Esophagus muscularis mucosa (tissue), 4 donors: ENCODE measurements at regions not wholly inside any gene's neighbourhood (a gene's known extent, or its start where the extent isn't known, plus 50 kb on each side); places are given as distances from the start of the nearest gene placed in this dataset.

Experiments
- DNase-seq: peaks from one replicate; pipeline ENCODE4 v3.0.0-alpha.2; 2017; ENCODE audit errors: extremely low spot score
- H3K27ac ChIP-seq, 4 donors: fragments of 200-600 bp; sonication (generic); replicated peaks in 1 of 4; 1 replicate in 3 of 4; 2 replicates in 1 of 4; pipeline ENCODE4 v1.5.1; 2016 to 2019; ENCODE audit warnings: mild to moderate bottlenecking in 1 of 4
- H3K27me3 ChIP-seq, 4 donors: fragments of 200-600 bp; sonication (generic); one replicate each; pipeline versions ENCODE4 v1.5.1 to v1.6.0; 2016 to 2019
- H3K36me3 ChIP-seq, 4 donors: fragments of 200-600 bp; sonication (generic); one replicate each; pipeline ENCODE4 v1.5.1; 2016 to 2019
- H3K4me1 ChIP-seq, 4 donors: fragments of 200-600 bp; sonication (generic); one replicate each; pipeline ENCODE4 v1.5.1; 2016 to 2019
- H3K4me3 ChIP-seq, 4 donors: fragments of 200-600 bp; sonication (generic); 1 replicate in 2 of 4; 2 replicates in 2 of 4; pipeline ENCODE4 v1.5.1; 2016 to 2019; ENCODE audit warnings: mild to moderate bottlenecking in 4 of 4, moderate library complexity in 1 of 4
- H3K9me3 ChIP-seq, 4 donors: fragments of 200-600 bp; sonication (generic); 1 replicate in 3 of 4; 2 replicates in 1 of 4; pipeline ENCODE4 v1.5.1; 2016 to 2019
- EP300 ChIP-seq: sonication (generic); formaldehyde crosslinking; IDR thresholded peaks from one replicate; pipeline ENCODE4 v1.6.1; 2017; ENCODE audit warnings: antibody characterized with exemption
- POLR2A ChIP-seq: fragments of 450-650 bp; IDR thresholded peaks from one replicate; pipeline ENCODE4 v1.6.1; 2017; ENCODE audit warnings: antibody characterized with exemption, moderate library complexity, mild to moderate bottlenecking, low read depth
- POLR2AphosphoS5 ChIP-seq, 2 donors: sonication (generic); formaldehyde crosslinking; IDR thresholded peaks; one replicate each; pipeline ENCODE4 v1.6.1; 2017; ENCODE audit warnings: antibody characterized with exemption in 2 of 2
- whole genome bisulfite sequencing: methylation state at CpG from one replicate; pipeline ENCODE4 v1.1.5; 2018; 5-methylcytosine and 5-hydroxymethylcytosine counted together
- intact Hi-C: fragments of 100-400 bp; cut with DNase I; formaldehyde crosslinking; loops from one replicate; pipeline ENCODE4 v1.15.1; 2023
- TF ChIP-seq, protein P1 (sequence below), 3 experiments: fragments of 200-600 bp in 2 of 3; fragments of 450-650 bp in 1 of 3; sonication (generic) in 2 of 3; IDR thresholded peaks; one replicate each; pipeline ENCODE4 v1.5.1; 2017 to 2019; ENCODE audit warnings: antibody characterized with exemption in 3 of 3, mild to moderate bottlenecking in 2 of 3, moderate library complexity in 1 of 3

GRCh38 chr3:88573472-88573871 lies 423.7 kb downstream of the C3orf38 start:
- no peak for TF ChIP-seq POLR2A
- TF ChIP-seq, protein P1, sequence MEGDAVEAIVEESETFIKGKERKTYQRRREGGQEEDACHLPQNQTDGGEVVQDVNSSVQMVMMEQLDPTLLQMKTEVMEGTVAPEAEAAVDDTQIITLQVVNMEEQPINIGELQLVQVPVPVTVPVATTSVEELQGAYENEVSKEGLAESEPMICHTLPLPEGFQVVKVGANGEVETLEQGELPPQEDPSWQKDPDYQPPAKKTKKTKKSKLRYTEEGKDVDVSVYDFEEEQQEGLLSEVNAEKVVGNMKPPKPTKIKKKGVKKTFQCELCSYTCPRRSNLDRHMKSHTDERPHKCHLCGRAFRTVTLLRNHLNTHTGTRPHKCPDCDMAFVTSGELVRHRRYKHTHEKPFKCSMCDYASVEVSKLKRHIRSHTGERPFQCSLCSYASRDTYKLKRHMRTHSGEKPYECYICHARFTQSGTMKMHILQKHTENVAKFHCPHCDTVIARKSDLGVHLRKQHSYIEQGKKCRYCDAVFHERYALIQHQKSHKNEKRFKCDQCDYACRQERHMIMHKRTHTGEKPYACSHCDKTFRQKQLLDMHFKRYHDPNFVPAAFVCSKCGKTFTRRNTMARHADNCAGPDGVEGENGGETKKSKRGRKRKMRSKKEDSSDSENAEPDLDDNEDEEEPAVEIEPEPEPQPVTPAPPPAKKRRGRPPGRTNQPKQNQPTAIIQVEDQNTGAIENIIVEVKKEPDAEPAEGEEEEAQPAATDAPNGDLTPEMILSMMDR (IDR thresholded peaks at IDR 0.05) = no peak
- TF ChIP-seq POLR2AphosphoS5 (IDR thresholded peaks at IDR 0.05) = no peak
- TF ChIP-seq EP300 = no peak
- peaks cover 0 to 12% (median 0%) of the 10 kb centered on the region in 4 donors for H3K9me3 ChIP-seq
- intact Hi-C loops = no loop called here
- H3K4me3 ChIP-seq = no peak overlapping the region
- H3K36me3 ChIP-seq = no peaks in the 10 kb centered on the region
- no peak for DNase-seq
- H3K27ac ChIP-seq = no peak overlapping the region
- 71% methylated on average over 4 of the region's 4 CpGs for WGBS
- H3K4me1 ChIP-seq = no peaks in the 10 kb centered on the region
- no peaks in the 10 kb centered on the region for H3K27me3 ChIP-seq

- Histone ChIP-seq H3K4me3 (no peak overlapping the region), H3K9me3 (peaks cover 0 to 12% (median 0%) of the 10 kb centered on the region in 4 donors), H3K4me1 (no peaks in the 10 kb centered on the region), H3K27ac (no peak overlapping the region), H3K27me3 (no peaks in the 10 kb centered on the region), H3K36me3 (no peaks in the 10 kb centered on the region)
- intact Hi-C loops = no loop called here
- 93% methylated on average over 4 of the region's 4 CpGs for WGBS
- no peak for DNase-seq
- TF ChIP-seq POLR2A (no peak), POLR2AphosphoS5 (IDR thresholded peaks at IDR 0.05) (no peak), EP300 (no peak)
- TF ChIP-seq, protein P1 (IDR thresholded peaks at IDR 0.05) = no peak
Observed at GRCh38 chr3:88574146-88574545, 424.4 kb downstream of the C3orf38 start.

DNA sequence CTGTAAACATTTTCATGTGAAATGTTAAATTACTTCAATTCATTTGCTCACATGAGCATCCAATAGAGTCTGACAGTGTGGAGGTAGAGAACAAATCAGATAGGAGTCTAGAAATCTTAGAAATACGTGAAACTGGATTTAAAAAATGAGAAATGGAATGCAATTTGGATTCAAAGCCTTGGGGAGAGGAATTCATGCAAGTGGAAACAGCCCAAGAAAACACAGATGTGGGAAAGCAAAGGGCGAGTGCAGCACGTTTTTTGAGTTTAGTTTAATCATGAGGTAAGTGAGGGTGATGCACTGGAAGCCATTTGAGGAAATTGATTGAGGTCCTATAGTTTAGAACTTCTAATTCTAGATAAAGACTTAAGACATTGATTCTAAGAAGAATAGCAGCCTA lies 434.7 kb downstream of the C3orf38 start:
- no peaks in the 10 kb centered on the region for H3K36me3 ChIP-seq
- TF ChIP-seq, protein P1 (IDR thresholded peaks at IDR 0.05) = no peak
- TF ChIP-seq POLR2A = no peak
- TF ChIP-seq EP300 = no peak
- no peak for TF ChIP-seq POLR2AphosphoS5 (IDR thresholded peaks at IDR 0.05)
- DNase-seq = no peak
- H3K27ac ChIP-seq = no peak overlapping the region
- 75% methylated on average over 3 of the region's 3 CpGs for WGBS
- H3K27me3 ChIP-seq = no peaks in the 10 kb centered on the region
- no peaks in the 10 kb centered on the region for H3K9me3 ChIP-seq
- no peak overlapping the region for H3K4me3 ChIP-seq
- no peaks in the 10 kb centered on the region for H3K4me1 ChIP-seq
- intact Hi-C loops = no loop called here

DNA sequence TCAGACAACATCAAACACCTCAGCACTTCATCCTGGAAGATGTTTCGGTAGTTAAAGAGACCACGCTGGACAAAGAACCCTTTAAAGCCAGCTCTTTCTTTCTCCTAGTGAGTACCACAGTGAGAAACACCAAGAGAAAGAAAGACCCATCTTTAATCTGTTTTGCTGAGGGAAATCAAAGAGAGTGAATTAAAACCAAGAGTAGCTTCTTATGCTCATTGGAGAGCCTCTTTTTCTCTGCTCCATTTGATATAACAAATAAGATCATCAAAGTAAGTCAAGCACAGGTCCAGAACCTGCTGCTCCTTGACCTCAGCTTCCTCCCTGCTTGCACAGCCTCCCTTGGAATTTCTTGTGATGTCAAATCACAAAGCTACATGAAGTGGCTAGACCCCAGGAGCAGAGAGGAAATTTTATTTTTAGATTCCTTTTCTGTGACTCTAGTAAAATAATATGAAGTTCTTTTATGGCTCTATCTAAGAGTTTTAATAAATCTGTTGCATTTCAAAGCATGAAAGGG lies 436.4 kb downstream of the C3orf38 start:
- no peak for DNase-seq
- intact Hi-C loops = no loop called here
- no peaks in the 10 kb centered on the region for H3K36me3 ChIP-seq
- no peak overlapping the region for H3K27ac ChIP-seq
- no peak overlapping the region for H3K4me3 ChIP-seq
- H3K9me3 ChIP-seq = no peaks in the 10 kb centered on the region
- WGBS = 84% methylated on average over 2 of the region's 2 CpGs
- H3K4me1 ChIP-seq = no peaks in the 10 kb centered on the region
- H3K27me3 ChIP-seq = no peaks in the 10 kb centered on the region
- TF ChIP-seq, protein P1 (IDR thresholded peaks at IDR 0.05) = no peak
- TF ChIP-seq POLR2AphosphoS5 (IDR thresholded peaks at IDR 0.05) = no peak

GRCh38 chr3:88589138-88589537 lies 439.4 kb downstream of the C3orf38 start:
- Histone ChIP-seq H3K27ac (no peak overlapping the region), H3K4me3 (no peak overlapping the region), H3K9me3 (no peaks in the 10 kb centered on the region), H3K27me3 (no peaks in the 10 kb centered on the region), H3K36me3 (no peaks in the 10 kb centered on the region), H3K4me1 (no peaks in the 10 kb centered on the region)
- 90% methylated on average over 2 of the region's 2 CpGs for WGBS
- intact Hi-C loops = no loop called here
- TF ChIP-seq POLR2AphosphoS5 (IDR thresholded peaks at IDR 0.05) (no peak), EP300 (no peak)
- TF ChIP-seq, protein P1 (IDR thresholded peaks at IDR 0.05) = no peak
- no peak for DNase-seq
